SJCRH30 (cell line): ENCODE measurements at regions not wholly inside any gene's neighbourhood (a gene's known extent, or its start where the extent isn't known, plus 50 kb on each side); places are given as distances from the start of the nearest gene placed in this dataset.

ENCODE experiments used
- DNase-seq, 2 experiments: peaks; one replicate each; pipeline ENCODE4 v3.0.0-alpha.2; 2015 to 2020
- H3K27ac ChIP-seq: fragments of 250-450 bp; sonication (Bioruptor Pico); 2 replicates; pipeline ENCODE4 v1.5.1; 2020; ENCODE audit warnings: mild to moderate bottlenecking, moderate library complexity
- H3K27me3 ChIP-seq: fragments of 250-450 bp; sonication (Bioruptor Pico); 2 replicates; pipeline ENCODE4 v1.5.1; 2020; ENCODE audit warnings: mild to moderate bottlenecking, moderate library complexity
- H3K36me3 ChIP-seq: fragments of 250-450 bp; sonication (Bioruptor Pico); 2 replicates; pipeline ENCODE4 v1.5.1; 2020; ENCODE audit warnings: mild to moderate bottlenecking, moderate library complexity
- H3K4me1 ChIP-seq: fragments of 250-450 bp; sonication (Bioruptor Pico); 2 replicates; pipeline ENCODE4 v1.5.1; 2020; ENCODE audit warnings: mild to moderate bottlenecking, moderate library complexity
- H3K4me3 ChIP-seq: fragments of 250-450 bp; sonication (Bioruptor Pico); 2 replicates; pipeline ENCODE4 v1.5.1; 2020; ENCODE audit warnings: mild to moderate bottlenecking, moderate library complexity
- H3K9me3 ChIP-seq: fragments of 250-450 bp; sonication (Bioruptor Pico); replicated peaks from 2 replicates; pipeline ENCODE4 v1.5.1; 2020; ENCODE audit warnings: mild to moderate bottlenecking, moderate library complexity

DNA sequence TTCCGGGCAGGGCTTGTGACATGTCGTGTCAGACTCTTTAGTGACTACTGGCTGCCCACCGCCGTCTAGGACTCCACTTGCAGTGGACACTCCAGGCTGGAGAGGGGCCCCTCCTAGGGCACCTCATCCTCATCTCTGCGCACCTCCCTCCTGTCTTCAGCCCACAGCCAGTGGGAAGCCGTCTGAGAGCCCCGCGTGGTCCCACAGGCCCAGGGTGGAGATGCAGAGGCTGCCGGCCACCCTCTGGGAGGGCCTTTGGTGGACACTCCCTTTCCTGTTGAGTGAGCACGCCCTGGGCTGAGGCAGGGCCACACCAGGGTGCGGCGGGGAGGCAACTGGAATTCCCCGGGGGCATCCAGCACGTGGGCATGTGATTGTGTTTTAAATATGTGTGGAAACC, 80.5 kb downstream of the IRX2 start:
- Histone ChIP-seq H3K27ac (no peak overlapping the region), H3K9me3 (no peaks in the 10 kb centered on the region), H3K4me1 (no peaks in the 10 kb centered on the region), H3K36me3 (no peaks in the 10 kb centered on the region), H3K4me3 (no peak overlapping the region), H3K27me3 (no peaks in the 10 kb centered on the region)
- no peak for DNase-seq

DNA sequence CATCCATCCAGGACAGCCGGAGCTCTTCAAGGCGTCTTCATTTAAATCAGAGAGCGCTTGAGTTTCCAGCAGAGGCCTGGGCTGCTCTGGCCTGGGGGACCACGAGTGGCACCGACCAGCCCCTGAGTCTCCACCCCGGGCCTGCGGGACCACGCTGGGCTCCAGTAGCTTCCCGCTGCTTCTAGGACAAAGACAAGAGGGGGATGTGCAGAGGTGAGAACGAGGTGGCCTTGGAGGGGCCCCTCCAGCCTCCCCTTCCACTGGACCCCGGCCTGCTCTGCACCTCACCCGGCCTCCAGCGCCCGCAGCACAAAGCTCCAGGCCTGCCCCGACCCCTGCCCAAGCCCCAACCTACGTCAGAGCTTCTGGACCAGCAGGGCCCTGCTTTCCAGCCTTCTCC, 81.6 kb downstream of the IRX2 start:
- Histone ChIP-seq H3K27ac (no peak overlapping the region), H3K4me1 (no peaks in the 10 kb centered on the region), H3K4me3 (no peak overlapping the region), H3K27me3 (0 out of 2 replicates have a peak, but pooled peaks cover 3% of the 10 kb centered on the region), H3K9me3 (no peaks in the 10 kb centered on the region), H3K36me3 (no peaks in the 10 kb centered on the region)
- no peak for DNase-seq

DNA sequence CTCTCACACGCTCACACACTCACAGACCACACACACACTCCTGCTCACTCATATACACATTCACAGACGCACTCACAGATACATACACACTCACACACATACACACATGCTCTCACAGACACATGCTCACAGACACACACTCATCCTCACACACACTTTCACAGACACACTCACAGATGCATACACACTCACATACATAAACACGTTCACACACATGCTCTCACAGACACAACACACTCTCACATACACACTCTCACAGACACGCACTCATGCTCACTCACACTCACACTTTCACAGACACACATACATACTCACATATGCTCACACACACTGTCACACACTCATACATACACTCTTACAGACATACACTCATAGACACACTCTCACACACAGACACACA, 82.2 kb downstream of the IRX2 start:
- H3K9me3 ChIP-seq, result no peaks in the 10 kb centered on the region
- no peaks in the 10 kb centered on the region for H3K4me1 ChIP-seq
- H3K36me3 ChIP-seq, result no peaks in the 10 kb centered on the region
- no peak for DNase-seq
- H3K4me3 ChIP-seq, result no peak overlapping the region
- H3K27ac ChIP-seq, result no peak overlapping the region
- 0 out of 2 replicates have a peak, but pooled peaks cover 3% of the 10 kb centered on the region for H3K27me3 ChIP-seq

DNA sequence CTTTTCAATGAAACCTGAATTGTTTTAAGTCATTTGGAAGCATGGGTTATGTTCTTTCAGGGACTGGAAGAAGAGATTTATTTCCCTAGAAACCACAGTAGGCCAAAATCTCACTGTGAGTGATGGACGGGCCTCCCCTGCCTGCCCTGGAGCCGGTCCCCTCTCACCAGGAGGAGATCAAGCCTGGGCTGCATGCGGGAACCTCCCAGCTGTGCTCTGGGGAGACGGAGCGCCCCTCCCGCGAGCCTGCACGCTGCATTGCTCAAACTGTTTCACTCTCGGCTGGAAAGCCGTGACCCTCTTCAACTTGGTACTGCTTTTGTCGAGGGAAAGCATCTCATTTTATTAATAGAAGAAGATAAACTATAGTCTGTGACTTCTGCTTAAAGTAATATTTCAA, 85.4 kb downstream of the IRX2 start:
- no peak for DNase-seq
- H3K27ac ChIP-seq, result no peak overlapping the region
- H3K27me3 ChIP-seq, result 0 out of 2 replicates have a peak, but pooled peaks cover 3% of the 10 kb centered on the region
- no peaks in the 10 kb centered on the region for H3K4me1 ChIP-seq
- no peak overlapping the region for H3K4me3 ChIP-seq
- no peaks in the 10 kb centered on the region for H3K9me3 ChIP-seq
- H3K36me3 ChIP-seq, result no peaks in the 10 kb centered on the region

DNA sequence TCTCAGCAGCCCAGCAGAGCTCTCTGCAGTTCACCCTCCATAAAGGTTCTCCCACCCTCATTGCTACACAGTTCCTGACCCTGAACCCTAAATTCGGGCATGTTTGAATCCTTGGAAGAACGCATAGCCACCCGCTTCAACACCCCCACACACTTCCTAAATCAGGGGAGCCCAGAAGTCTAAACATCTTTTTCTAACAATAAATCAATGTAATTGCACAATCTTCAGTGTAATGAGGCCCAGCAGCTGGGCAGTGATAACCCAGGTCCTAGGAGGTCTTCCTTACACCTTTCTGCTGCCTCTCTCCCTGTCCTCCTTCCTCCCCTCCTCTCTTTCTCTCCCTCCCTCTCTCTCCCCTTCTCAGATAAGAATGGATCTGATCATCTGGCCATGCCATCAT, 88.0 kb downstream of the IRX2 start:
- no peak for DNase-seq
- no peaks in the 10 kb centered on the region for H3K9me3 ChIP-seq
- no peaks in the 10 kb centered on the region for H3K4me1 ChIP-seq
- H3K27ac ChIP-seq, result no peak overlapping the region
- H3K4me3 ChIP-seq, result no peak overlapping the region
- no peaks in the 10 kb centered on the region for H3K36me3 ChIP-seq
- H3K27me3 ChIP-seq, result 0 out of 2 replicates have a peak, but pooled peaks cover 3% of the 10 kb centered on the region

DNA sequence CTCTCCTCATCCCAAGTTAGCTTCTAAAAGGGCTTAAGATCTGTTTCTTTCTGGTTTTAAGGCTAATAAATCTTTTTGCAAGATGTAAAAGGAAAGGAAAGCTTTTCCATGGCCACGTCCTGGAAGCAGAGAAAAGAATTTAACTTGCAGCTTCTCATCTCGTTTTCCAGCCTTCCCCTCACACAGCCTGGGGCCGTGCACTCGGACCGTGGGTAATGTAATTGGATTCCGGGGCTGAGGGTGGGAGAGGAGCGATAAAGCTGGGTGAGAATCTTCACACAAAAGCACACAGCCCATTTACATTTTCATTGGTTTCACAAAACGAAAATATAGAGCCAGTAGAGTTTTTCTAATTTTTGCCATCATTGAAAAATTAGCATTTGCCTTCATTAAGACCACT, 91.2 kb downstream of the IRX2 start:
- Histone ChIP-seq H3K27ac (no peak overlapping the region), H3K27me3 (no peaks in the 10 kb centered on the region), H3K9me3 (no peaks in the 10 kb centered on the region), H3K4me3 (no peak overlapping the region), H3K4me1 (no peaks in the 10 kb centered on the region), H3K36me3 (no peaks in the 10 kb centered on the region)
- DNase-seq, result no peak

DNA sequence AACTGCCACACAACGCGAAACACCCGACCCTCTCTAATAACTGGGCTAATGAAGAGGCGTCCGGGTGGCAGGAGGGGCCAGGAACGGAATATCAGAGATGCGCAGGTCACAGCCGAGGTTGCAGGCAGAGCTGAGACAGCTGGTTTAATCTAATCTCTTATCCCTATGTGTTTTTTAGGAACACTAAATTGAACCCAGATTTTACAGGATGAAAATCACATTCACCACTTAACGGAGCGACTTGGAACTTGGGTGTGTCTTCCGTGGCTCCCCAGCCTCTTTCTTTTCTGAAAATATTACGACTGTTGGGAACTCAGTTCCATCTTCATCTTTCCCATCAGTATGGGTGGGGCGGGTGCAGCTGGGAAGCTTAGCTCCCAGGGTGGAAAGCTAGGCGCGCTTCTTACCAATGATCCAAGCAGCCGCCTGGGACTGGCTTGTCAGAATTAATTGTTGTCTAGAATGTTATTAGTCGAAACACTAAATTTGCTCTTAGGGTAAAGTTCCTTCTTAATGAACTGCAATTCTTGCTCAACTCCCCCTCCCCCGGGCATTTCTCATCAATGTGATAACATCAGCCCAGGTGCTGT, 92.5 kb downstream of the IRX2 start:
- Histone ChIP-seq H3K27me3 (no peaks in the 10 kb centered on the region), H3K36me3 (no peaks in the 10 kb centered on the region), H3K4me1 (no peaks in the 10 kb centered on the region), H3K27ac (no peak overlapping the region), H3K9me3 (no peaks in the 10 kb centered on the region), H3K4me3 (no peak overlapping the region)
- no peak for DNase-seq

DNA sequence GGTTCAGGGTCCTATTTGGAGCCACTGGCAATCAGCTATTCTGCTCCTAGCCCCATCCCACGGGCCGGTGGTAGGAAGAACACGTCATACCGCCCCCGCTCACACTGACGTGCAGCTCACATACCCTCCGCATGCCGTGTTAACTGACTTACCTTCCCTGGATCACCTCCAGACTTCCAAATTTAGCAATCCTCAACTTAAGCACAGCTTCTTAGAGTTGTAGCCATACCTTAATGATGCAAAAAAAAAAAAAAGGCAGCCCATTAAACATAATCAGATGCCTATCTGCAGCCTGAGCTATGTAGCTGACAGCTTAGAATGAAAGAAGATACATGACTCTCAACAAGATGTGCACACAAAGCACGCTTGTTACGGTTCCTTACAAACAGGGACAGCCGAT, 93.0 kb downstream of the IRX2 start:
- Histone ChIP-seq H3K27me3 (no peaks in the 10 kb centered on the region), H3K27ac (no peak overlapping the region), H3K4me3 (no peak overlapping the region), H3K9me3 (no peaks in the 10 kb centered on the region), H3K36me3 (no peaks in the 10 kb centered on the region), H3K4me1 (no peaks in the 10 kb centered on the region)
- no peak for DNase-seq

DNA sequence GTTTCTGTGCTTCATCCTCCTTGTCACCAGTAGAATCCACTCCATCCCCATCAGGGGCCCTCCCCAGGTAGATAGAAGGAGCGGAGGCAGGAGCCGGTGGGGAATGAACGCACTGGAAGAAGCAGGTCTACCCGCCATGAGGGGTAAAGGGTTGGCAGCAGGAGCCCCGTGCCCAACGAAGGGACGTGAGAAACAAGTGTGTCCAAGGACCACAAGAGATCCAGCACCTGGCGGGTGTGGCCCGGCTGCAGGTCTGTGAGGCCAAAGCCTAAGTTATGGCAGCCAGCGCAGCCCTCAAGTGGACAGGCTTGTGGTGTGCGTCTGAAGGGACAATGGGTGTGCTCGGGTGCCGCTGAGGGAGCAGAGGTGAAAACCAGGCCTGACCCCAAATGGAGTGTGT, 94.3 kb downstream of the IRX2 start:
- no peaks in the 10 kb centered on the region for H3K36me3 ChIP-seq
- DNase-seq, result no peak
- H3K9me3 ChIP-seq, result no peaks in the 10 kb centered on the region
- H3K27me3 ChIP-seq, result no peaks in the 10 kb centered on the region
- H3K4me1 ChIP-seq, result no peaks in the 10 kb centered on the region
- no peak overlapping the region for H3K27ac ChIP-seq
- no peak overlapping the region for H3K4me3 ChIP-seq

DNA sequence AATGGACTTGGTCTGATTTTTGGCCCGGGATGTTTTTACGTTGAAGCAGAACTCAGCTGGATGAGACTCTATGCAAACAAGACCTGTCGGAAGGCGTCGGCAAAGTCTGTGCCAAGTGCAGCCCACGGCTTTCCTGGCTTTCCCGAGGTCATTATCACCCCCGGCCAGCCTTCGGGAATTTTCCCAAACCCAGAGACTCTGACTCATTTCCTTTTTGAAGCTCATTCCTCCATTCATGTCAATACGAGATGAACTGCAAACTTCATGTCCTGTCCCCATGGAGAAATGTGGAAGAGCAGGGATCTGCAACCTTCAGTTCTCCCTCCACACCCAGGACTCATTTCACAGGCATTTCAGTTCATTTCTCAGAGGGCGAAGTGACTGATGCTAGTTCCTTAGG, 95.3 kb downstream of the IRX2 start:
- no peak for DNase-seq
- no peak overlapping the region for H3K4me3 ChIP-seq
- no peaks in the 10 kb centered on the region for H3K36me3 ChIP-seq
- H3K9me3 ChIP-seq, result no peaks in the 10 kb centered on the region
- no peaks in the 10 kb centered on the region for H3K4me1 ChIP-seq
- no peak overlapping the region for H3K27ac ChIP-seq
- H3K27me3 ChIP-seq, result no peaks in the 10 kb centered on the region

DNA sequence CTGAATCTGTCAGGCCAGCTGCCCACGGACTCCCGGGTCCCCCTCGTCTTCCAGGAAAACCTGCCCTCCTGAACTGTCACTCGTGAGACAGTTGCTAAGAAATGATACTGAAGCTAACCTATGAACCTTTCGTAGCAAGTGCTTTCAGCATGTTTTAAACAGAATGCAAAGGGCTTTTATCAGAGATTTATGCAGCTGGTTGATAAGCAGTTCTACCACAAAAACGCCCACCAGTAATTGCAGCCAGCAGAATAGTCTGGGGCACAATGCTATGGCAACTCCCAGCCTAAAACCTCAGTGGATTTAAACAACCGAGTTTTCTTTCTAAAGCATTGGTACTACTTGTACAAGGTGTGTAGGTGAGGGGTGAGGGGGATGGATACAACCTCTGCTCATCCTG, 97.5 kb downstream of the IRX2 start:
- H3K36me3 ChIP-seq, result no peaks in the 10 kb centered on the region
- H3K4me3 ChIP-seq, result no peak overlapping the region
- H3K9me3 ChIP-seq, result no peaks in the 10 kb centered on the region
- no peak overlapping the region for H3K27ac ChIP-seq
- H3K27me3 ChIP-seq, result no peaks in the 10 kb centered on the region
- no peaks in the 10 kb centered on the region for H3K4me1 ChIP-seq
- no peak for DNase-seq

DNA sequence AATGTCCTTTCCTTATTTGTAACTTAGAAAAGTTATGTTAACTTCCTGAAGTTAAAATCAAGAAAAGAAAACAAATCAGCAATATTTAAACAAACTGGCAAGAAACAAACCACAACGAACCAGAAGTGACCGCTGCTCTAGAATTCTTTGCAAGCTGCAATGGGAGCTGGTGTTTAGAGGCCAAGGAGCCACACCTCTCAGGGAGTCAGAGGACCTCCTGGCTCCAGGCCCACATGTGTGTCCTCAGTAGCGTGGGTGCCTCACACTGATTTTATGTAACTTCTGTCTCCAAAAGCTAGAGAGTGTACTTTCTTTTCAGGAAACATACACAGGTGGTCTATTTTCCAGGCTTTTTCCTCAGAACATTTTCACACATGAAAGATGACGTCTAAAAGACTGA, 100.4 kb downstream of the IRX2 start:
- no peaks in the 10 kb centered on the region for H3K4me1 ChIP-seq
- H3K9me3 ChIP-seq, result no peaks in the 10 kb centered on the region
- no peak overlapping the region for H3K4me3 ChIP-seq
- H3K27me3 ChIP-seq, result no peaks in the 10 kb centered on the region
- no peak overlapping the region for H3K27ac ChIP-seq
- H3K36me3 ChIP-seq, result no peaks in the 10 kb centered on the region
- DNase-seq, result no peak

DNA sequence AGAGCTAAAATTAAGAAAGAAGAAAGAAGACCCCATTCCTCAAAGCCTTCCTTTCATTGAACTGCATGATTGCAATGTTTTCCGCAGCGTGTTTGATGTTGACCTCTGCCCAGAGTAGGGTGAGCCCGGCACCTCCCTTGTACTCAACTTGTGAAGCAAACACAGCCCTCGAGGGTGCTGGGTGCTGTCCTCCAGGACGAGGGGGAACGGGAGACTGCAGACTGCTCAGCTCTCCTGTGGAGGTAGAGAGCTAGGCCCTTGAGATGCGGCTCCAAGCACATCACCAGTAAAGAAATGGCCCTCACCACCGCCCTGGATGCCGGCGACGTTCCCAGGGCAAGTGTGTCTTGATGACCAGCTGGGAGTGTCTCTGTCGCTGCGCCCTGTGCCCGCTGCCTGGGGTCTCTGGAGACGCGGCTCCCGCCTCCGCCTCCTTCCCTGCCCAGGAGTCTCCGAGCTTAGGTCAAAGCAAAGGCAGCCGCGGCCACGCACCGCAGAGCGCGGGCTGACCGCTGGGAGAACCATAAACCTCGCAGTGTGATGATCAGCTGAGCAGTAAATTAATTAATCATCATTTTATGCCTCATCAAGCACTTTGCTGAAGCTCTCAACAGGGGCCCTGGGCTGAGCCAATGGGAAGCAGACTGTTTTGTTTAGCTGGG, 108.7 kb downstream of the IRX2 start:
- Histone ChIP-seq H3K9me3 (no peaks in the 10 kb centered on the region), H3K4me3 (no peak overlapping the region), H3K4me1 (no peaks in the 10 kb centered on the region), H3K27ac (no peak overlapping the region), H3K27me3 (no peaks in the 10 kb centered on the region), H3K36me3 (no peaks in the 10 kb centered on the region)
- no peak for DNase-seq

DNA sequence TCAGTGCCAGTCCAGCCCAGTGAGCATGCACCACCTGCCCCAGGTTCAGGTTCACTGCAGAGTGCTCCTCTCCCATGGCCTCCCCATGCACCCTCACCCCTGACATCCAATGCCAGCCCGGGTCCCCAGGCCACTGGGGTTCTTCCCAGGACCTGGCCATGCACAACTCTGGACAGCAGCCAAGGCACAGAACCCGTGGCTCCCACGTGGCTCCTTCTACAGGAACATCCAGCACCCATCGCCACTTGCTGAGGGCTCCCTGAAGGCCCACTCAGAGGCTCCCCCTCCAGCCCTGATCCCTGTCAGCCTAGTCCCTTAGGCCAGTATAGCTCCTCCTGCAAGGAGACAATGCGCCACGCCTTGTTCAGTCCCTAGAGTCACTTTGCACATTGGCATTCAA, 110.8 kb downstream of the IRX2 start:
- no peak for DNase-seq
- Histone ChIP-seq H3K36me3 (no peaks in the 10 kb centered on the region), H3K27me3 (no peaks in the 10 kb centered on the region), H3K27ac (no peak overlapping the region), H3K4me1 (no peaks in the 10 kb centered on the region), H3K9me3 (no peaks in the 10 kb centered on the region), H3K4me3 (no peak overlapping the region)

DNA sequence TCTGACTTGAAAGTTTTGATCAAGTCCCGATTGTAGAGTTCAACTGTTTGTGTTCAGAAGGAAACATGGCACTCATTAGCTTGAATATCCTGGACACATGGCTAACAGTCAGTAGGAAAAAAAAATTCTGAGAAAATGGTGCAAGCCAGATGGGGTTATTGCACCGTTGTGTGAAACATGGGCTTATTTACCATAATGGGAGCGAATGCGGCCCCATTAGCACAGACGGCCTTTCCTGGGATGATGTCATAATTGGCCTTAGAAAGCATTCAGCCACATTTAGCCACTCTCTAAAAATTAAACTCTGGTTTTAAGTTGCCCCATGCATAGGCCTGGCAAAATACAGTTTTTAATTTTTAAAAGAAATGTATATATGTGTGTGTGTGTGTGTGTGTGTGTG, 112.1 kb downstream of the IRX2 start:
- H3K27ac ChIP-seq, result no peak overlapping the region
- no peaks in the 10 kb centered on the region for H3K9me3 ChIP-seq

More for the DNA sequence above, 112.1 kb downstream of the IRX2 start:
- Histone ChIP-seq H3K4me1 (no peaks in the 10 kb centered on the region), H3K27me3 (no peaks in the 10 kb centered on the region), H3K4me3 (no peak overlapping the region), H3K36me3 (no peaks in the 10 kb centered on the region)
- no peak for DNase-seq
